ENCODE measurements at regions not wholly inside any gene's neighbourhood (a gene's known extent, or its start where the extent isn't known, plus 50 kb on each side); places are given as distances from the start of the nearest gene placed in this dataset.

DNA sequence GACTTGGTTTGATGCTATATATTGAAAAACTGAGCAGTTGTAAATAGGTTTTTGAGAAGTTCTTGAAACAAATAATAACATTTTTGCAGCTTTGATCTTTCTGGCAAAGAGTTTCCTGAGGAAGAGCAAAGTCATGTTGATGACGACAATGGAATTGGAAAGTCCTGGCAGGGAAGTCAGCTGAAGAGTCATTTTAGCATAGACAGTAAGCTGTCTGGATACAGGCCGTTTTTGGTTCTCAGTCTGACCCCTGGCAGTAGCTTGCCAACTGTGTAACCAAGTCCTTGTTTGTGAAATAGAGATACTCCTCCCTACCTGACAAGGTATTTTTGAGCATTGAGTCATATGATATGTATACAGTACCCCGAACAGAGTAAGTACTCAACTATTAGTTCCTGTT, 193.3 kb downstream of the C11orf91 start:
- no peak for TF ChIP-seq FOXP2 (optimal IDR thresholded peaks at IDR 0.05; ENCODE audit: control extremely low read depth, extremely low read length, insufficient read depth)
- no peak for TF ChIP-seq EZH2 (IDR thresholded peaks at IDR 0.05)
- no peak for TF ChIP-seq POLR2AphosphoS5 (IDR thresholded peaks at IDR 0.05; ENCODE audit: borderline replicate concordance, low read depth, low read length)
